ENCODE measurements at regions not wholly inside any gene's neighbourhood (a gene's known extent, or its start where the extent isn't known, plus 50 kb on each side); places are given as distances from the start of the nearest gene placed in this dataset.
"Not testable (repeated sequence)": the region's sequence is repeated elsewhere in the genome, so short reads cannot be mapped to it uniquely, and the experiment has no call there.

DNA sequence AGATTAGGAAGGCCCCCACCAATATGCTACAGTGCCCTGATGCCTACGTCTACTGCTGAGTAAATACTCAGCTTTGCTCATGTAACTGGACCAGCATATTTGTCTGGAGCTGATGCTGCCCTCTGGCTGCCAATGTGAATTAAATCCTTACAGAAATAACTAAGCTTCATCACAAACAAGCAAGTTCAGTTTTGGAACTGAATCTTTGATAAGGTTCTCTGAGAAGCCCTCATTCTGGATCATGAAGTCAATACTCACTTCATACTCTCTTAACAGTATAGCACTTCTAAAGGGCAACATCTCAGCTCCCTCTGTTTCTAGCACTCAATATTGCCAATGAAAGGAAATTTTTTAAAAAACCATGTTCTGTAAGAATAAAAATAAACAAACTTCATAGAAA lies 246.7 kb downstream of the ETV1 start:
- DNase-seq: no peak

DNA sequence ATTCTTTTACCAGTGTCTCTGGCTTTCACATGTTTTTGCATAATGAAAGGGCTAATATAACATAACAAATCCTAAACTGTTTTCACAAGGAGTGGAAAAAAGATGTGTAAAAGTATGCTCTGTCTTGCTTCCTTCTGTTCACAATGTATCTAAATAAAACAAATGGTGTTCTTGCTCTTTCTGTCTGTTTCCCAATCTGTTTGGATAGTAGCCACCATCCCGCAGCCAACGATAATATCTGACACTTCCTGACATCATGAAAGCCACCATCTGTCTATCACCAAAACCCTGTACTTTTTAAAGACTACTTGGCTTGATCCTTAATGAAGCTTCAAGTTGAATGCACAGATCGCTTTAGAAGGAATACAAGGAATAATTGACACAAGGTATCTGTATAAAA lies 246.2 kb downstream of the ETV1 start:
- no peak for DNase-seq

DNA sequence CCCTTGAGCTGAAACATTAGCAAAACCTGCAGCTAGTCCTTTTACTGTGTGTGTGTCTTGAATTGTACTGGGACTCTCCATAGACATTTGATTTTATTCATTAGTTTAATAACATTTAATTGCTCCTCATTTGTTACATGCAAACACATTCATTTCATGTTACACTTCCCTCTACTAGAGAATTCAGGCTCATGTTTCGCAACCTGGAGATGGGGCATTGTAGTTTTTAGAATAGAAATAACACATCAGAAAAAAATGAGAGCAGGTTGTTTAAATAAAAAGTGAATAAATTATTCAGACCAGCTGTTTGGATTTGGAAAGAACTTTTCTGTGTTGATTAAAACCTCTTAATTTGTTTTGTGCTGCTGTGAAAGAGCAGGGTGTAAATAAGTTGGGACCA lies 243.9 kb downstream of the ETV1 start:
- no peak for DNase-seq

DNA sequence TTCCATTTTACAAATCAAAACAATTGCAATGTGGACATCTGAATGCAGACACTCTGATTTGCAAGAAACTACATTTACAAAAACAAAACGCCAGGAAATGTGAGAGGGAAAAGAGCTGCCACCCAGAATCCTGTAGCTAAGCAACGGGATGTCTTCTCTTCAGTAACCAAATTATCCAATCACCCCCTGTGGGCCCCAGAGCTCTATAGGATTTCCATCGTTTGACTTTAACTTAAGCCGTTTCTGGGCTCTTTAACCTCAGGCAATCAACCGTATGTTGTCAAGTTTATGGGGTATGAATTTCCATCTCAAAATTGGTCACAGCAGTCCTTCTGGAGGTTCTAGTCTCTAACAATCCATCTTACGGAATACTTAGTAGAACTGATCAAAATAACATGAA lies 240.5 kb downstream of the ETV1 start:
- no peak for DNase-seq

DNA sequence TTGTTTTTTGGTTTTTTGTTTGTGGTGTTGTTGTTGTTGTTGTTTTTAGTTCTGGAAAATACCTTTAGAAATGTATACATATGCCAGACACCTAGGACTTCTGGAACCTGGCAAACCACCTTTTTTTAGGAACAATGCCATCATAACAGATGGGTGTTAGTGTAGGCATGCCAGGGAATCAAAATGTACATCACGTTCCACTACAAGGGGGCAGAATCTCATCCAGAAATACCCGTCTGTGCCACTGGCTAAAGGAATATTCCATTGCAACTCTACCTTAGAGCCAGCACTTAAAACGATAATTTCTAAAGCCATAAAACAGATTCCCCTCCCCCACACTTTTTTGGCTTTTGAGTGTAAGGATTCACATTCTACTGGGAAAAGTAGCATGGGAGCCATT lies 239.8 kb downstream of the ETV1 start:
- DNase-seq: no peak

DNA sequence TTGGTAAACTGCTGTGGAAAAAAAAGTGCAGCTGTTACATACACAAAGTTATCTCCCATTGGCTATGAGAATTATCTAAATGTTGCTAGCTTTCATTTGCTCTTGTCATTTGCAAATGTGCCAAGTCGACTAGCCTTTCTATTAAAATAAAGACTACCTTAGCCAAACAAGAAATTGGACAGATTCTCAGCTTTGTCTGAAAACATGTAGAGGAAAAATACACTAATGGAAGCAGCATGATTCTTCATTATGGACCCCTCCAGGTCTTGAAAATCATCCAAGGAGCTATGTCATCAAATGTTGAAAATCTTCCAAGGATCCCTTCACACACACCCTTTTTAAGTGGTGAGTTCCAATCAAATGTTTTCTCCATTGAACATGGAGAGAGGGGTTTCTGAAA lies 237.7 kb downstream of the ETV1 start:
- DNase-seq: no peak

DNA sequence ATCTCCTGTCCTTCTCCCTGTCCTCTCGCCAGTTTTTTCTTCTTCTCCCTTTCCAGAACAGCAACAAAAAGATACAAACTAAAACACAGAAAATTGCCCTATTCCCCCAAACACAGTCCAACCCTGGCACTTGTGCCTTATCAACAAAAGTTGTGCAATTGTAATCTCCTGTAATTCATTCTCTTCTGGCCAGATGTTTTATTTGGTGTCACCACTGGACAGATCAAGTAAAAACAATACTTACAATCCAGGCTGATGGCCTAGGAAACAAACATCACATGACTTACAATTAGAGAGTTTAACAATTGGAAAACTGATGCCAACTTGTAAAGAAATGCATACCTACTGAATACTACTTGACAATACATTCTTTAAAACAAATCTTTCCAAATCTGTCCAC lies 231.6 kb downstream of the ETV1 start:
- no peak for DNase-seq

DNA sequence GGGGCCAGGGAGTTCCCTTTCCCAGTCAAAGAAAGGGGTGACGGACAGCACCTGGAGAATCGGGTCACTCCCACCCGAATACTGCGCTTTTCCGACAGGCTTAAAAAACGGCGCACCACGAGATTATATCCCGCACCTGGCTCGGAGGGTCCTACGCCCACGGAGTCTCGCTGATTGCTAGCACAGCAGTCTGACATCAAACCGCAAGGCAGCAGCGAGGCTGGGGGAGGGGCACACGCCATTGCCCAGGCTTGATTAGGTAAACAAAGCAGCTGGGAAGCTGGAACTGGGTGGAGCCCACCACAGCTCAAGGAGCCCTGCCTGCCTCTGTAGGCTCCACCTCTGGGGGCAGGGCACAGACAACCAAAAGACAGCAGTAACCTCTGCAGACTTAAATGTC lies 223.6 kb downstream of the ETV1 start:
- DNase-seq: not testable (repeated sequence)

DNA sequence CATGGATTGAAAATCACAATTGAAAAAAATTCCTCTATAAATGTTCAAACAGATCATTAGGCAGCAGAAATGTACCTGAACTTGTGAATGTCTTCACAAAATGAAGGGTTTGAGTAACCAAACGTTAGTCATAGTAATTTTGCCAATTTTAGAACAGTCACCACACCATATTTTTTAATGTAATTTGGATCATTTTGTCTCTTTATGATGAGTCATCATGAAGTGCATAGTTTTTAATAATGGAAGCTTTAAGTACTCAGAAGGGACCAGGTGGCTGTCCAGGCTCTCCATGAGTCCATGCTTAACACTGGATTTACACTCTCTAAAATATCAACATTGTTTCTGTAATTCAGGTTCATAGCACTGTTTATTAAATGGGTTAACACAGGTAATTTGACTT lies 219.2 kb downstream of the ETV1 start:
- no peak for DNase-seq

DNA sequence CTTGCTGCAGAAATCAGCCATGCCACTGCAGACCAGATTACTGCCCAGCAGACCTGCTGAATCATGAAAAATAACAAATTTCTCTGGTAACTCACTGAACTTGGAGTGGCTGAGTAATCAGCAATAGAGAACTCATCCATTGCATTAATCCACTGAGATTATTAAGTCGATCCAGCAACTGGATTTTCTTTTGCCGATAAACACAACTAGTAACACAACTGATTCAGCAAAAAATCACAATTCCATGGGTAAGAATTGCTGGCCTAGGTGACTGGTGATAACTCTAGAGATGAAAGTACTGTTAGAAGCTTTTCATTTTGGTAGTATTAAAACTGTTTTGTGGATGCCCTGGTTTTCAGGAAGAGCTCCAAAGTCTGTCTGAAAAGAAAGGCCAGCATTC lies 214.5 kb downstream of the ETV1 start:
- no peak for DNase-seq

DNA sequence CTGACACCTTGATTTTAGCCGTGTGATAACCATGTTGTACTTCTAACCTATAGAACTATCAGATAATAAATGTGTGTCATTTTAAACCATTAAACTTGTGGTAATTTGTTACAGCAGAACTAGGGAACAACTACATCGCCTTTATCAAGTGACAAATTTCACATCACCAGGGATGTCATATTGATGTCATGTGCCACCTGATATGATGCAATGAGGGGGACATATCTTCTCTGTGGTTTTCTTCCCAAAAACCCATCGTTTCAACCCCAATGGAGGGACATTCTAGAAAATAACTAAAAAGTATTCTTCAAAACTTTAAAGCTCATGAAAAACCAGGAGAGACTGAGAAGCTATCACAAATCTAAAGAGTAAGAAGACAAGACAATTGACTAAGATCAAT lies 212.2 kb downstream of the ETV1 start:
- no peak for DNase-seq

DNA sequence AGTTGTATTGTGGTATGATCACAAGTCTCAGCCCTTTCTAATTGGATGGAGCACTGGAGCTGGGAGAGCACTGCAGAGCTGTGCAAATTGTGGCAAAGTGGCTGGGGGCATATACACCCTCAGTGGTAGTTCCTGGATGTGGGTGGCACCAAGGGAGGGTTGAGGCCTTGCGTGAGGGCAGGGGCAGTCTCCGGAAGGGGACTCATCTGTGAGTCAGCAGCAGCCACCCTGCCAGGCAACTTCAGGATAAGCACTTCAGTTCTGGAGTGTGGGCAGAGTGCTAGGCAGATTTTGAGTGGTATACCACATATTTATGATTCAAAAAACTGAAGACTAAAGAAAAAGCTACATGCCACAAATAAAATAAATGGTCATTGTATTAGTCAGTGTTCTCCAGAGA lies 210.5 kb downstream of the ETV1 start:
- no peak for DNase-seq

DNA sequence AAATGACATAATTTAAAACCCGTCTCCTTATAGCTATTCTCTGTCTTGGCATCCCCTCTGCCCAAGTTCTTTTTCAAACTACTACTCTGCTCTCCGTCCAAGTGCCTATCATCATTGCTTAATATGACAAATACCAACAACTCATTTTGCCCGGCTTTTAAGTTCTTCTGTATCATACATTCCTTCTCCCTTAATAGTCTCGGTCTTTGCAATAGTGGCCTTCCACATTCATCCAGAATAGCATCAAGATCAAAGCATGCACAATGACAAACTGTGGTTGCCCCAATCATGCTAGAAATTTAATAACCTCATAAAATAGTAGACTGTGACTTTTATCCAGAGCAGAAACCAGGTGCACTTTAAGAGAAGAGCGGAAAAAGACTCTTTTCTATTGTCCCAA lies 198.9 kb downstream of the ETV1 start:
- DNase-seq: no peak

DNA sequence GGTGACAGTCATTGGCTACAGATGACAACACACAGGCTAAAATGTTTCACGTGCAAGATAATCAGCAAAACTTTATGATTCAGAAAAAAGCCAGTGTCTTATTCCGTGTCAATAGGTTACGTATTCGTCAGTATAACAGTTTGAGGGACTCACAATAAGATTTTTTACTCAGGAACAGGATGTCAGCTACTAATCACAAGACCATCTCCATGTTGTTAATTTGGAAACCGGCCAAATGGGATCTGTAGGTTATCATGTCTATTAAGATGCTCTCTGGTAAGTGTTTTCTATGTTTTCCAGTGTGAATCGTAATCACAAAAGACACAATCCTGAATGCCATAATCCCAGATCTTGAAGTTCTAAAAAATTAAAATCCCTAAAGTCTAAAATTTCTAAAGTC lies 197.3 kb downstream of the ETV1 start:
- no peak for DNase-seq

DNA sequence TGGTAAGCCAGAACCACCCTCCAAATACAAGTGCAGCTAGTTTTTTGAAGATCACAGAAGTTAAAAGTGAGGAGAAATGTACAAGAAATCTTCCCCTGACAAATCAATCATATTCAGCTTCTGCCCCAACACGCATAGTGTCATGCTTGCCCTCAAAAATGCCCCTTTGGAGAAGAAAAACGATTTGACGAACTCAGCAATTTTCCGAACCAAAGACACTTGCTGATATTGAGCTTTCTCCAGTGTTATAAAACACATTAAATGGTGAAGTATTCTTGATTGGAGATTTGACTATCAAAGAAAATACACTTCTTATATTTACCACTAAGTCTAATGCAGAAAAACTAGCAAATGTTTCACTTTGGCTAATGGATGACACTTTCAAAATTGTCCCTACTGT lies 195.5 kb downstream of the ETV1 start:
- no peak for DNase-seq

DNA sequence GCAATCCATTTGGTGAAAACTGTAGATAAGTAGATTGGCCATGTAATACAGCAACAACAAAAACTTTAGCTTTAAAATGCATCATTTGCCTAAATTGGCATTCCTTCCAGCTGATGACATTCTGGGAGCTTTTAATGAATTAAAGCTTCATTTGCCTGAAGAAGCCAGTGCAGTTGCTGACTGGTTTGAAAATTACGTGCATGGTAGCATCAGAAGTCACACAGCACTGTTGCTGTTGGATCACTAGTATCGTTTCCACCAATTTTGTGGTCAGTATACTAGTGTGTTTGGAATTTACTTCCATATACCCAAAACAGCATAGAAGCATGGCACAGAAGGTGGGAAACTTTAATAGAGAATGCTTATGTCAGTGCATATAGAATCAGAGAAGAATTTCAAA lies 194.9 kb downstream of the ETV1 start:
- DNase-seq: no peak

DNA sequence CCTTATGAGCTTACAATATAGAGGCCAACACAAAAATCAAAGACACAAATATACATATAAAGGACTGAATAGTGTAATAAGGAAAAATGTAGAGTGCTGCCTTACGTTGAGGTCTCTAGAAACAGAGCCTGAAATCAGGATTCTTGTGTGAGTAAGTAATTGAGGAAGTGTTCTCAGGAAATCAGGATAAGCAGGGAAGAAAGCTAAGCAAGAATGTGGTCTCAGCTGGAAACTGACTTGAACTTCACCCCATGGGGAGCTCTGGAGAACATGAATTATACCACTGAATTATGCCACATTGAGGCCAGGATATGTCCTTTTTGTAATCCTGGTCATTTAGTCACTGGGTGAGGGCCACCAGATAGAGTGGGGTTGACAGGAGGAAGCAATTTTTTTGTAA lies 191.9 kb downstream of the ETV1 start:
- DNase-seq: no peak

DNA sequence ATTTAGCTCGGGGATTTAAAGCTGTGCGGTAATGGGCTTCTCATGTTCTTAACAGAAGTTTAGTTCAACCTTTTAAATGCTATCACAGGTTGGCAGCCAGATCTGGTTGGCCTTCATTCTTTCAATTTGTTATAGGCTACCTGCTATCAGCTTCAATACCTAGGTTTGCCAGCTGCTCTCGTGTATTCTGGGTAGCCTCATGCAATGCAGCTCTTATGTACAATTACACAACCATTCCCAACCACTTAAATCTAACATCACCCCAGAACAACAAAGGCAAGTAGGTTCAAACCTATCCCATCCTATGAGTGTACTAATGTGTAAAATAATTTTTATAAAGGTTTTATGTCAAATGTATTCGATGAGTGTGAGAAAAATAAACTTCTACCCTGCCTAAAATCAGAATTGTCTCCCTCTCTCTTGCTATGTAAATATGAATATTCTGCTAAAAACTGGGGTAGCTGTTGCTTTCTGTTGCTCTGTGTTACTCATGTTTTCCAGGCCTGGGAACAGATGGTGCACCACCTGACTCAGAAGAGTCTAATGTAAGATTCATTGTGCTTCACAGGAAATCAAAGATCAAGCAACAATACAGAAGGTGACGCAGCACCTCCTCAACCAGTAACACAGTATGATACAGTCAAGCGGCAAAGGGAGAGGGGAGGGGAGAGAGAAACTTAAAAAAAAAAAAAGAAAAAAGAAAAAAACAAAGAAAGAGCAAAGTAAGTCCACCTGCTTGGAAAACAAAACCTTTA lies 188.6 kb downstream of the ETV1 start:
- no peak for DNase-seq

DNA sequence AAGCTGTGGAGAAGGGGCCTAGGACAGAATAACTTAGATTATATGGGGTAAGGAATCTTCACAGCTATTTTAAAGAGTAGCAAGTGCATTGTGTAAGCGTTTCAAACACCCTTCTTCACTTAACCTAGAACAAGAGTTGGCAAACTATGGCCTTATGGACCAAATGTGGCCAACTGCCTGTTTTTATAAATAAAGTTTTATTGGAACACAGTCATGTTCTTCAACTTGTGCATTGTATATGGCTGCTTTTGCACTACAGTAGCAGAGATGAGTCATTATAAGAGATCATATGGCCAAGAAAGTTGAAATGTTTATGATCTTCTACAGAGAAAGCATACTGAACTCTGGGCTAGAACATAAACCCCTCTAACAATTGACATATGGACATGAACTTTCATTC lies 187.8 kb downstream of the ETV1 start:
- no peak for DNase-seq

DNA sequence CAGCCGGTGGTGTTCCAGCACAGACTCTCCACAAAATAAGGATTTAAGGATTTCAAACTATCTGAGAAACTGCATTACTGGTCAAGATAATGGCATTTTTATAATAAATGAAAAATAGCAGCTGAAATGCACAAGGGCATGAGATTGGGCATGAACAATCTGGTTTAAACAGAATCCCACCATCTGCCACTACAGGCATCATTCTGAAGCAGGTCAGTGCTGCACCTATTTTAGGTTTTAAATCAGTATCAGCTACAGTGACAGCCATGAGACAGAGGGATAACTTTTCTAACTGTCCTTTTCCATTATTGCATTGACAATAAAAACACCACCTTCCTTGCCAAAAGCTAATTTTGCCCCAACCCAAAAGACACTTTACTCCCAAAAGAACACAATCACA lies 186.8 kb downstream of the ETV1 start:
- DNase-seq: no peak

DNA sequence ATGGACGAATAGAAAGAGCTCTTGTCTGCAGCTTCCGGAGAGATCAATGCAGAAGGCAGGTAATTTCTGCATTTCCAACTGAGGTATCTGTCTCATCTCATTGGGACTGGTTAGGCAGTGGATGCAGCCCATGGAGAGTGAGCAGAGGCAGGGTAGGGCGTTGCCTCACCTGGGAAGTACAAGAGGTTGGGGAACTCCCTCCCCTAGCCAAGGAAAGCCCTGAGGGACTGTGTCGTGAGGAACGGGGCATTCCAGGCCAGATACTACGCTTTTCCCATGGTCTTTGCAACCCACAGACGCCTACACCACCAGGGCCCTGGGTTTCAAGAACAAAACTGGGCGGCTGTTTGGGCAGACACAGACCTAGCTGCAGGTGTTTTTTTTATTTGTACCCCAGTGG lies 186.3 kb downstream of the ETV1 start:
- no peak for DNase-seq

DNA sequence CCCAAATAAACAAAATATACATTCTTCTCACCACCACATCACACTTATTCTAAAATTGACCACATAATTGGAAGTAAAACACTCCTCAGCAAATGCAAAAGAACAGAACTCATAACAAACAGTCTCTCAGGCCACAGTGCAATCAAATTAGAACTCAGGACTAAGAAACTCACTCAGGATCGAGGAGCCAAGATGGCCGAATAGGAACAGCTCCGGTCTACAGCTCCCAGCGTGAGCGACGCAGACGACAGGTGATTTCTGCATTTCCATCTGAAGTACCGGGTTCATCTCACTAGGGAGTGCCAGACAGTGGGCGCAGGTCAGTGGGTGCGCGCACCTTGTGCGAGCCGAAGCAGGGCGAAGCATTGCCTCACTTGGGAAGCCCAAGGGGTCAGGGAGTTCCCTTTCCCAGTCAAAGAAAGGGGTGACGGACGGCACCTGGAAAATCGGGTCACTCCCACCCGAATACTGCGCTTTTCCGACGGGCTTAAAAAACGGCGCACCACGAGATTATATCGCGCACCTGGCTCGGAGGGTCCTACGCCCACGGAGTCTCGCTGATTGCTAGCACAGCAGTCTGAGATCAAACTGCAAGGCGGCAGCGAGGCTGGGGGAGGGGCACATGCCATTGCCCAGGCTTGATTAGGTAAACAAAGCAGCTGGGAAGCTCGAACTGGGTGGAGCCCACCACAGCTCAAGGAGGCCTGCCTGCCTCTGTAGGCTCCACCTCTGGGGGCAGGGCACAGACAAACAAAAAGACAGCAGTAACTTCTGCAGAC lies 183.2 kb downstream of the ETV1 start:
- DNase-seq: not testable (repeated sequence)

DNA sequence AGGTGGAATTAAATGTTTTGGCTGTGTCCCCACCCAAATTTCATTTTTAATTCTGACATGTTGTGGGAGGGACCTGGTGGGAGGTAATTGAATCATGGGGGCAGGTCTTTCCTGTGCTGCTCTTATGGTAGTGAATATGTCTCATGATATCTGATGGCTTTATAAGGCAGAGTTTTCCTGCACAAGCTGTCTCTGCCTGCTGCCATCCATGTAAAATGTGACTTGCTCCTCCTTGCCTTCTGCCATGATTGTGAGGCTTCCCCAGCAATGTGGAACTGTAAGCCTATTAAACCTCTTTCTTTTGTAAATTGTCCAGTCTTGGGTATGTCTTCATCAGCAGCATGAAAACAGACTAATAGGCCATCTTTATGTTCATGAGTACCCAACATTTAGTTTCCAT lies 172.2 kb downstream of the ETV1 start:
- DNase-seq: not testable (repeated sequence)

DNA sequence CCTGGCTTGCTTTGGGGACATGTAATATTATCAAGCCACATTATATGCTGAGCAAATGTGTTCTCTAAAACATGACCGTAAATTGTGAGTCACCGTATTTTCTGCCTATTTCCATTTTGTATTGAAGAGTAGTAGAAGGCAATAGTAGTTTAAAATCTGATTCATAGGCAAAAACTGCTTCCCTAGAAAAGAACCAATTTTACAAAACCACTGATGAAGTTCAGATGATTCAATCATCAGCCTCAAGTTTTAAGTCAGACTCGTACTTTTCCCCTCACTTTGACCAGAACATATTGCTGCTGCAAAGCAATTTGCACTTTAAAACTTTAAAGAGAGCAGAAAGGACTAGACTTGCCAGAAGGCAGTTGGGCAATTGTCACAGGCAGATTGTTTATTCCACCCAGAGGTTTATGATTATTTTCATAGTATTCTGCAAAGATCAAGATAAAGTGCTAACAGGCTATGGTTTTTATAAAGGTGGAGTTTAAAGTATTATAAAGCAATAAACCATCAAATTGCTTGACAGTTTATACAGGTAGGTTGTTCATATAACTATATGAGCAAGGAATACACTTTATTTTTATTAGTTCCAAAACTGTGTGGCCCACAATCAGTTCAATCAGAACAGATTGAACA lies 168.2 kb downstream of the ETV1 start:
- no peak for DNase-seq
